A549 (cell line): ENCODE measurements at regions not wholly inside any gene's neighbourhood (a gene's known extent, or its start where the extent isn't known, plus 50 kb on each side); places are given as distances from the start of the nearest gene placed in this dataset.

ENCODE experiments used
- ATAC-seq, 2 experiments: fragments of 200-7000 bp in 1 of 2; fragments of >200 bp in 1 of 2; cut with Nextera tagmentation in 1 of 2; cut with Tn5 transposase in 1 of 2; 3 replicates each; pipeline versions ENCODE4 v1.8.0 to v1.9.1; 2018 to 2020; ENCODE audit warnings: mild to moderate bottlenecking in 1 of 2, moderate library complexity in 1 of 2
- CTCF ChIA-PET: fragments of 300-600 bp; sonication (Branson Sonifier 250); formaldehyde crosslinking; extraction: SDS; loops from one replicate; lab custom pipeline; 2021; ENCODE audit warnings: antibody characterized with exemption, inconsistent platforms; lab: Yijun Ruan, JAX
- POLR2A ChIA-PET: fragments of 350-600 bp; formaldehyde crosslinking; extraction: SDS; loops from one replicate; lab custom pipeline; 2021; ENCODE audit warnings: antibody characterized with exemption, inconsistent platforms; lab: Yijun Ruan, JAX
- DNase-seq, 2 experiments: peaks; one replicate each; pipeline versions ENCODE4 v3.0.0 to v3.0.0-alpha.2; 2011 to 2016; ENCODE audit warnings: low read depth in 1 of 2, low spot score in 1 of 2
- FAIRE-seq: peaks from 2 replicates; lab custom pipeline; 2011; peaks lifted over from hg19 to GRCh38; lab: Jason Lieb, UNC
- H3K27ac ChIP-seq, 2 experiments: fragments of >200 bp; sonication (Bioruptor Twin); formaldehyde crosslinking; 3 replicates each; pipeline ENCODE4 v1.5.1; 2016 to 2017
- H3K4me1 ChIP-seq: fragments of >200 bp; sonication (Bioruptor Twin); formaldehyde crosslinking; 3 replicates; pipeline ENCODE4 v1.6.1; 2016
- H3K4me2 ChIP-seq: fragments of >200 bp; sonication (Bioruptor Twin); formaldehyde crosslinking; 3 replicates; pipeline ENCODE4 v1.6.1; 2016
- H3K4me3 ChIP-seq: fragments of >200 bp; sonication (Bioruptor Twin); formaldehyde crosslinking; 3 replicates; pipeline ENCODE4 v1.5.1; 2016
- H3K9me3 ChIP-seq: fragments of >200 bp; sonication (Bioruptor Twin); formaldehyde crosslinking; 3 replicates; pipeline ENCODE4 v1.6.1; 2016
- BHLHE40 ChIP-seq: IDR thresholded peaks from 2 replicates; pipeline ENCODE4 v1.6.1; 2012; ENCODE audit warnings: low read depth, low read length, inconsistent platforms
- CBX2 ChIP-seq: fragments of 200-600 bp; sonication (generic); IDR thresholded peaks from 2 replicates; pipeline ENCODE4 v1.6.1; 2016; ENCODE audit warnings: low read depth, mild to moderate bottlenecking, borderline replicate concordance
- CEBPB ChIP-seq, 2 experiments: fragments of >200 bp in 1 of 2; sonication (Bioruptor Twin) in 1 of 2; formaldehyde crosslinking in 1 of 2; IDR thresholded peaks; 2 replicates each; pipeline ENCODE4 v1.6.1; 2012 to 2016
- CHD4 ChIP-seq: fragments of 200-600 bp; sonication (generic); IDR thresholded peaks from 2 replicates; pipeline ENCODE4 v1.6.1; 2016; ENCODE audit warnings: antibody characterized with exemption, mild to moderate bottlenecking, borderline replicate concordance
- EHMT2 ChIP-seq: fragments of 200-600 bp; sonication (generic); IDR thresholded peaks from 2 replicates; pipeline ENCODE4 v1.6.1; 2016; ENCODE audit warnings: antibody characterized with exemption, low read depth, mild to moderate bottlenecking, moderate library complexity
- ESRRA ChIP-seq: fragments of 150-350 bp; IDR thresholded peaks from 2 replicates; pipeline ENCODE4 v1.6.1; 2014; ENCODE audit warnings: mild to moderate bottlenecking, low read length, borderline replicate concordance
- FOSB ChIP-seq: fragments of 250-450 bp; sonication (Bioruptor Pico); IDR thresholded peaks from 2 replicates; pipeline ENCODE4 v1.5.0; 2020; ENCODE audit warnings: mild to moderate bottlenecking, moderate library complexity
- FOSL2 ChIP-seq, 2 experiments: fragments of 450-650 bp in 1 of 2; fragments of >200 bp in 1 of 2; sonication (Bioruptor Twin) in 1 of 2; formaldehyde crosslinking; IDR thresholded peaks; 2 replicates each; pipeline versions ENCODE4 v1.5.0 to v1.6.1; 2016 to 2020; ENCODE audit warnings: mild to moderate bottlenecking in 1 of 2, moderate library complexity in 1 of 2
- HOXB13 ChIP-seq: fragments of 250-450 bp; sonication (Bioruptor Pico); IDR thresholded peaks from 2 replicates; pipeline ENCODE4 v1.5.0; 2020; ENCODE audit warnings: low read depth, mild to moderate bottlenecking, moderate library complexity
- JUN ChIP-seq, 2 experiments: fragments of >200 bp; sonication (Bioruptor Twin); formaldehyde crosslinking; IDR thresholded peaks; 2 replicates in 1 of 2; 3 replicates in 1 of 2; pipeline ENCODE4 v1.6.1; 2016 to 2017
- KDM1A ChIP-seq: fragments of 200-600 bp; sonication (generic); IDR thresholded peaks from 2 replicates; pipeline ENCODE4 v1.6.1; 2016; ENCODE audit warnings: low read depth, mild to moderate bottlenecking
- MAFK ChIP-seq: fragments of 450-650 bp; IDR thresholded peaks from 2 replicates; pipeline ENCODE4 v1.6.1; 2014; ENCODE audit not compliant: partially characterized antibody
- NFE2L2 ChIP-seq: fragments of 150-350 bp; conservative IDR thresholded peaks from 2 replicates; pipeline ENCODE4 v1.6.1; 2014; ENCODE audit warnings: low read length
- RARB ChIP-seq: fragments of 250-450 bp; sonication (Bioruptor Pico); IDR thresholded peaks from 2 replicates; pipeline ENCODE4 v1.8.0; 2021; ENCODE audit warnings: mild to moderate bottlenecking, moderate library complexity
- RCOR1 ChIP-seq: fragments of 150-350 bp; IDR thresholded peaks from 2 replicates; pipeline ENCODE4 v1.6.1; 2014; ENCODE audit warnings: antibody characterized with exemption, low read length, low read depth
- ZFP36 ChIP-seq: fragments of 450-650 bp; IDR thresholded peaks from 2 replicates; pipeline ENCODE4 v1.6.1; 2014; ENCODE audit warnings: borderline replicate concordance; ENCODE audit not compliant: partially characterized antibody
- ZNF302 ChIP-seq: fragments of 250-450 bp; sonication (Bioruptor Pico); IDR thresholded peaks from 2 replicates; pipeline ENCODE4 v1.9.0; 2021; ENCODE audit warnings: inconsistent platforms, mild to moderate bottlenecking, moderate library complexity
- ZSCAN20 ChIP-seq: fragments of 250-450 bp; sonication (Bioruptor Pico); IDR thresholded peaks from 2 replicates; pipeline ENCODE4 v1.8.0; 2022; ENCODE audit warnings: mild to moderate bottlenecking, moderate library complexity
- WGBS: methylation state at CpG from one replicate; pipeline ENCODE4 v1.1.6; 2017; ENCODE audit errors: missing lambda C conversion rate; 5-methylcytosine and 5-hydroxymethylcytosine counted together
- TF ChIP-seq, protein P1 (sequence below): fragments of 200-600 bp; sonication (generic); IDR thresholded peaks from 2 replicates; pipeline ENCODE4 v1.6.1; 2016; ENCODE audit warnings: antibody characterized with exemption, mild to moderate bottlenecking, moderate library complexity
- TF ChIP-seq, protein P2 (sequence below): IDR thresholded peaks from 2 replicates; pipeline ENCODE4 v1.6.1; 2012
- TF ChIP-seq, protein P3 (sequence below): IDR thresholded peaks from 2 replicates; pipeline ENCODE4 v1.6.1; 2012
- TF ChIP-seq, protein P4 (sequence below): IDR thresholded peaks from 2 replicates; pipeline ENCODE4 v1.6.1; 2012; ENCODE audit warnings: low read depth, borderline replicate concordance

DNA sequence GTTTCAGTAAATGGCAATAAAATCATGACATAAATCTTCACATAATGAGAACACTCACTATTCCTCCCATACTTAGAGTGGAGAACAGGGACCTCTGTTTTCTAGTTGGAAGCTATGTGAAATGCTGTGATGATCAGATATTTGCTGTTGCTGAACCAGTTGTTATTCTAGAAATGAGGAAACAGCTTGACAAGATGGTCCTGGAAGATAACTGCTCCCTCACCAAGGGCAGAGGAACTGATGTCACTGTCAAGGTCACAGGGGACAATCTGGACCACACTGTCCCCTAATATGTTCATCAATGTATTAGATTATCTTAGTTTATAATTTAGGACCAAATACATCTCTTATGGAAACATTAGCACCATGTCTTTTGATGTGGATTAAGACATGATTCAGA, 1173.3 kb downstream of the PCDH17 start:
- POLR2A ChIA-PET, result no interaction called here
- no peak for FAIRE-seq

DNA sequence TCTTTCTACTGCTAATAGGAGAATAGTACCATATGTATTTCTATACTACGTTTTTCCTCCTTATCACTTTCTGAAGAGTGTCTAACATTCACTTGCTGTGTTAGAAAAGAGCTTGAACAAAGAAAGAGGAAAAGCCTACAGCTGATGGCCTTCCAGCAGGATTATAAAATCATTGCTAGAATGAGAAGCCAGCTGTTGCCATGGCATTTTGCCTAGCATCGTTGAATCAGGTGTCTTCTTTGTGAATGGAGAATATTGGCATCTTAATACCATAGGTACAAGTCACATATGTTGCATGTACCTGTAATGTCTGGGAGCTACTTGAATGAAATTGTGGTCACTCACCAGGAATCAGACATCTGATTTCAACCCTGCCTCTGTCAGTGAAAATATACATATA, 1174.9 kb downstream of the PCDH17 start:
- Histone ChIP-seq H3K4me2 (no peak overlapping the region), H3K27ac (no peak overlapping the region), H3K4me3 (no peak overlapping the region), H3K4me1 (no peaks in the 10 kb centered on the region), H3K9me3 (no peaks in the 10 kb centered on the region)
- TF ChIP-seq JUN (IDR thresholded peaks at IDR 0.05) (no peak), EHMT2 (no peak), FOSL2 (IDR thresholded peaks at IDR 0.05) (no peak), FOSL2 (CRISPR knock-in tag; IDR thresholded peaks at IDR 0.05) (no peak), CHD4 (no peak), MAFK (no peak), NFE2L2 (no peak), ESRRA (no peak), HOXB13 (CRISPR knock-in tag) (no peak), RCOR1 (no peak), CBX2 (no peak), RARB (CRISPR knock-in tag) (no peak), ZNF302 (CRISPR knock-in tag) (no peak), ZFP36 (no peak), KDM1A (no peak)
- TF ChIP-seq, protein P1, sequence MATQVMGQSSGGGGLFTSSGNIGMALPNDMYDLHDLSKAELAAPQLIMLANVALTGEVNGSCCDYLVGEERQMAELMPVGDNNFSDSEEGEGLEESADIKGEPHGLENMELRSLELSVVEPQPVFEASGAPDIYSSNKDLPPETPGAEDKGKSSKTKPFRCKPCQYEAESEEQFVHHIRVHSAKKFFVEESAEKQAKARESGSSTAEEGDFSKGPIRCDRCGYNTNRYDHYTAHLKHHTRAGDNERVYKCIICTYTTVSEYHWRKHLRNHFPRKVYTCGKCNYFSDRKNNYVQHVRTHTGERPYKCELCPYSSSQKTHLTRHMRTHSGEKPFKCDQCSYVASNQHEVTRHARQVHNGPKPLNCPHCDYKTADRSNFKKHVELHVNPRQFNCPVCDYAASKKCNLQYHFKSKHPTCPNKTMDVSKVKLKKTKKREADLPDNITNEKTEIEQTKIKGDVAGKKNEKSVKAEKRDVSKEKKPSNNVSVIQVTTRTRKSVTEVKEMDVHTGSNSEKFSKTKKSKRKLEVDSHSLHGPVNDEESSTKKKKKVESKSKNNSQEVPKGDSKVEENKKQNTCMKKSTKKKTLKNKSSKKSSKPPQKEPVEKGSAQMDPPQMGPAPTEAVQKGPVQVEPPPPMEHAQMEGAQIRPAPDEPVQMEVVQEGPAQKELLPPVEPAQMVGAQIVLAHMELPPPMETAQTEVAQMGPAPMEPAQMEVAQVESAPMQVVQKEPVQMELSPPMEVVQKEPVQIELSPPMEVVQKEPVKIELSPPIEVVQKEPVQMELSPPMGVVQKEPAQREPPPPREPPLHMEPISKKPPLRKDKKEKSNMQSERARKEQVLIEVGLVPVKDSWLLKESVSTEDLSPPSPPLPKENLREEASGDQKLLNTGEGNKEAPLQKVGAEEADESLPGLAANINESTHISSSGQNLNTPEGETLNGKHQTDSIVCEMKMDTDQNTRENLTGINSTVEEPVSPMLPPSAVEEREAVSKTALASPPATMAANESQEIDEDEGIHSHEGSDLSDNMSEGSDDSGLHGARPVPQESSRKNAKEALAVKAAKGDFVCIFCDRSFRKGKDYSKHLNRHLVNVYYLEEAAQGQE, result no peak
- TF ChIP-seq, protein P2, sequence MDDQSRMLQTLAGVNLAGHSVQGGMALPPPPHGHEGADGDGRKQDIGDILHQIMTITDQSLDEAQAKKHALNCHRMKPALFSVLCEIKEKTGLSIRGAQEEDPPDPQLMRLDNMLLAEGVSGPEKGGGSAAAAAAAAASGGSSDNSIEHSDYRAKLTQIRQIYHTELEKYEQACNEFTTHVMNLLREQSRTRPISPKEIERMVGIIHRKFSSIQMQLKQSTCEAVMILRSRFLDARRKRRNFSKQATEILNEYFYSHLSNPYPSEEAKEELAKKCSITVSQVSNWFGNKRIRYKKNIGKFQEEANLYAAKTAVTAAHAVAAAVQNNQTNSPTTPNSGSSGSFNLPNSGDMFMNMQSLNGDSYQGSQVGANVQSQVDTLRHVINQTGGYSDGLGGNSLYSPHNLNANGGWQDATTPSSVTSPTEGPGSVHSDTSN, result no peak
- TF ChIP-seq, protein P3, sequence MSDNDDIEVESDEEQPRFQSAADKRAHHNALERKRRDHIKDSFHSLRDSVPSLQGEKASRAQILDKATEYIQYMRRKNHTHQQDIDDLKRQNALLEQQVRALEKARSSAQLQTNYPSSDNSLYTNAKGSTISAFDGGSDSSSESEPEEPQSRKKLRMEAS, result no peak
- TF ChIP-seq, protein P4, sequence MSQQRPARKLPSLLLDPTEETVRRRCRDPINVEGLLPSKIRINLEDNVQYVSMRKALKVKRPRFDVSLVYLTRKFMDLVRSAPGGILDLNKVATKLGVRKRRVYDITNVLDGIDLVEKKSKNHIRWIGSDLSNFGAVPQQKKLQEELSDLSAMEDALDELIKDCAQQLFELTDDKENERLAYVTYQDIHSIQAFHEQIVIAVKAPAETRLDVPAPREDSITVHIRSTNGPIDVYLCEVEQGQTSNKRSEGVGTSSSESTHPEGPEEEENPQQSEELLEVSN, result no peak
- ChIA-PET CTCF (no interaction called here), POLR2A (no interaction called here)
- FAIRE-seq (no peak), ATAC-seq (no peak), DNase-seq (no peak)
- WGBS, result 8% methylated on average over 2 of the region's 2 CpGs

More for the DNA sequence above, 1173.3 kb downstream of the PCDH17 start:
- Histone ChIP-seq H3K4me3 (no peak overlapping the region), H3K4me1 (no peaks in the 10 kb centered on the region), H3K9me3 (no peaks in the 10 kb centered on the region), H3K27ac (no peak overlapping the region), H3K4me2 (no peak overlapping the region)
- TF ChIP-seq BHLHE40 (no peak), CHD4 (no peak), FOSL2 (IDR thresholded peaks at IDR 0.05) (no peak), FOSL2 (CRISPR knock-in tag; IDR thresholded peaks at IDR 0.05) (no peak), FOSB (CRISPR knock-in tag) (no peak), CEBPB (IDR thresholded peaks at IDR 0.05) (no peak), EHMT2 (no peak), ZNF302 (CRISPR knock-in tag) (no peak), ZSCAN20 (CRISPR knock-in tag) (no peak)
- CTCF ChIA-PET, result no interaction called here
- DNase-seq (no peak), ATAC-seq (no peak)
